ENCODE measurements at regions not wholly inside any gene's neighbourhood (a gene's known extent, or its start where the extent isn't known, plus 50 kb on each side); places are given as distances from the start of the nearest gene placed in this dataset.

- no peak for DNase-seq
Observed at GRCh38 chr11:80415580-80415979, 974.8 kb upstream of the TENM4 start.

DNA sequence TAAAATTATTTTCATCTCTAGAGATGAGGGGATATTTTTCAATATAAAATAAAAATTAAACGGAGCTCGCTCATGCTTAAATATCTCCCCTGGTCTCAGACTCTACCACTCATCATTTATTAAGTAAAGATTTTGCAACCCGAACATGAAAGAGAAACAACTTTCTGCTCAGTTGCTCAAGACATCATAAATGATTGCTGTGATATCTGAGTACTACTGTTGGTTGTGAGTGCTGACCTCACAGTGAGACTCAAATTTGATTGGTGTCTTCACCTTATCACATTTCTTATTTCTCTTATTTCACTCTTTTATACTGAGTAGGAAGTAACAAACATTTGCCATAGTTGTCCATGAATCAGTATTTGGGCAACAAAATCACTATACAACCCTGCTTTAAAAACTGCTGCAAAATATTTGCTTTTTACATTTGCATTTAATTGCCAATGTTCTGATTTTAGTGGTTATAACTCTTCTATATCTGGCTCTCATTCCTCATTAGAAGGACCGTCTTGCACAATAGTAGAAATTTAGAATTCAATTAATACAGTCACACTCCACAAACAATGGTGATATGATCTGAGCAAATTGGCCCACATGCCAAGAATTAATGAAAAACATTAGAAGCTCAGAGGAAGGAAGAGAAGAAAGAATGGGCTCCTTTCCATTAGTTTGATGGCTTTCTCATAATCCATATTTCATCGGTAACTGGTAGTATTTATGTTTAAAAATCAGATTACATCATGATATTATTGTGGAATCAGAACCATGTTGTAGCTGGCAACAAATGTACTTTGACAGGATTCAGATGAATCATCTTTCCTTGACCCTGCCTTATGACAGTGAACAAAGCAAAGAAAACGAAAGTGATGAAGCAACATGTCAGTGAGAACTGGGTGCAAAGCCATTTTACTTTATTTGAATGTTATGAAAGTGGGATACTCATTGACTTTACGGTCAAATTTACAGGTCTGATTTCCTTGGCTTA, 973.6 kb upstream of the TENM4 start:
- no peak for DNase-seq

DNA sequence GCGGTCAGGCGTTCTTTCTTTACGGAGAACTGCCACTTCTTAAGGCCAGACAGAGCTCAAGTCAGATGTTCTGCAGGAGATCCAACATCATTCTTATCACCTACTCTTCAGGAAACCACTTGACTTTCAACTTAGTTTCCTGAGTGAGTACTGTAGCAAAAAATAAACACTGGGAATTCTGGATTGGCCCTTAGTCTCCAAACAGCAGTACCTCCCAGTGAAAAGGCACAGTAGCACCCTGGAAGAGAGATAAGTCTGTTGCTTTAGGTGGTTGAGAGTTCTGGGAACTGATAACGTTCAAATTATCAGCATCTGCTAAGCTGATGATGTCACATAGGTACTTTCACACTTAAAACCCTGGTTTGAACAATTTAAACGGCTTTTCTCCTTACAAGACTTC, 971.8 kb upstream of the TENM4 start:
- DNase-seq = no peak

DNA sequence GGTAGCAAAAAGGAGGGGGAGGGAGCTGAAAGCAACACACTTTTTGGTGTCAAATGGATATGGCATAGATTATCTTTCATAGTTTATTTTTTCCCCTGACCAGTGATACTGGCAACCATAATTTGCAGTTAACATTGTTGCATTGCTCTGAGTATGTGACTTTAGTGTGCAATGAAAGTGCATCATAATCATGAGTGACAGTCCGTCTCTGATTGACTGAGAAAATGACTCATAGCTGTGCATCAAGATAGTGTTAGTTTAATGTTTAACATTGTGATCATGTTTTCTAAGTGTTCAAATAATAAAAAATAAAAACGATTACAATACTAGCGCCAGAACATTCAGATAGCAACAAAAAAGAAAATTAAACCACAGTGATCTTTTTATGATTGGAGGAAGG, 952.4 kb upstream of the TENM4 start:
- DNase-seq = no peak

DNA sequence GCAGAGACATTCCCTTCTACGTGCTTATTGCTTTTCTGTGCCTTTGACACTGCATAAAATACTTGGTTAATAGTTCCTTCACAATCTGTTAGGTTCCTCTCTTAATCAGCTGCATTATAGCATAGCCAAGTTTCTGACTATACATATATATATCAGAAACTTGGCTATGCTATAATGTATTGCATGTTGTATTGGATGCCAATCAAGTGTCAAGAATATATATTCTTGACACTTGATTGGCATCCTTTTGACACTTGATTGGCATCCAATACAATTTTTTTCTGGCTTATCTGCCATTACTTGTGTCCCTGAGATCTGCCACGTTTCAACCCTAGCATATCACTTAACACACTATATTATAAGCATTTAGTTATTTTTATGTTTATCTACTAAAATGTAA, 949.7 kb upstream of the TENM4 start:
- DNase-seq = no peak

DNA sequence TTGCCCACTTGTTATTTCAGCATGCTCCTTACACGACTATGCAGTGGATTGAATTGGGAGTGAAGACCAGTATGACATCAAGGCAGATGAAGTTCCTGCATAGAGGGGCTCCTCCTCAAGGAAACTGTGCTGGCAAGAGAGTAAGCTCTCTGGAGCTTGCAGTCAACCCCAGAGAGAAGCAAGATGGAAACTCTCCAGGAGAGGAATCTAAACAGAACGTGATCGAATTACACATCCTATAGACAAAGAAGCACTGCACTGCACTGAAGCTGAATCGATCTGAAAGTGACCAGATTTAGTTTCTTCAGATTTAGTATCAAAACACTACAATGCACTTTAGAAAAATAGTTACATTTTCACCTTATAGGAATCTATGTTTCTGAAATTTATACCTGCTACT, 947.7 kb upstream of the TENM4 start:
- no peak for DNase-seq

GRCh38 chr11:80388130-80388529, 947.3 kb upstream of the TENM4 start:
- DNase-seq = no peak

DNA sequence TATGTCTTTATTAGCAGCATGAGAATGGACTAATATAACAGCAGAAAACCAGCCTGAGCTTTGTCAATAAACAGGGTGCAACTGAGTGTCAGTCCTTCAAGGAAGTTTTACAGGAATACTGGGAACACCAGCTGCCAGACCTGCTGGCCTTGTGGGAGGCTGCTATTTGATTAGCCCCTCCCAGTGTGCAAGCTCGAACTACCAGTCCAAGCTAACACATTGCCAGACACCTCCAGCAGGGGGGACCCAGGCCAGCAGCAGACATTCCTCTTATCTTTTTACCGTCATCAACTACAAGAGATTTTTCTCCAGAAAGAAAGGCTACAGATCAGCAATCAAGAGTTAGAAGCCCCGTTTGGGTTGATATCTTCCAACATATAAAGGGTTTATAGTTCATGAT, 942.8 kb upstream of the TENM4 start:
- DNase-seq = no peak

DNA sequence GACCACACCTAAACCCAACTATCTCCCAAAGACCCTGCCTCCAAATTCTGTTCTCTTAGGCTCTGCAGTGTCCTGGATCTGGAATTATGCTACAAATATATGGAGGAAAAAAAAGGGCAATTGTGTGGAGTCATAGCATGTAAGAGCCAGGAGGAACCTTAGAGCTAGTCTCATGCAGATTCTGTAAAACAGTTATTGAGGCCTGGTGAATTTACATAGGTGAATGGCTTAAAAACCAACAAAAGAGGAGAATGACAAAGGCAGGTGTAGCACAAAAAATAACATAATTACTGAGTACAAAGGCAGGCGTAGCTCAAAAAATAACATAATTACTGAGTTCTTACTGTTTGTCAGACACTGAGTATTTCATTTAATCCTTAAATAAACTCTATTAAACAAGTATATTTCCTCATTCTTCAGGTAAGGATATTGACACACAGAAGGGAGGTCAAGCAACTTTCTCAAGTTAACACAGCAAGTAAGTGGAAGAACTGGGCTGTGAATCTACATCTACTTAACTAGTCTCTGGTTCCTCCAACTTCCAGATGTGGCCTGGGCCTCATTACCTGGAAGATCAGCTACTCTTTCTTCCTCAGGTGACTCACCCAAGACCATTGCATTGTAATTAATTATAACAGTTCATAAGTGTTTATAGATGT, 938.9 kb upstream of the TENM4 start:
- DNase-seq = no peak

DNA sequence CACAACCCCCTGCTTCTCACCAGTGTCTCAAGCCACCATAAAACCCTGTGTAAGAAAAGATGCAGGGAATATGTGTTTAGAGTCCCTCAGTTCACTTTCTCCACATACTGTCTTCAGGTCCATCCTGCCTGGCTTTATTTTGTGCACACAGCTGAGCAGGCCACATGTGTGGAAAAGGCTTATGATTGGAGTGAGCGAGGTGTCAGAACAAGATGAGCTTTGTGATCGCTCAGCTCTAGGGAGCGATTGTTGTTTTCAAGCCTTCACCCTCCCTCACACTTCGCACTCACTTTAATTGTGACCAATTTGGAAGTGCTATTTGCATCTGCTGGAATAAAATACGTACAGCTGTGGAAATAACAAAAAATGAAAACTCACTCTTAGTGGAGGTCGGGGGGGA, 931.1 kb upstream of the TENM4 start:
- no peak for DNase-seq

DNA sequence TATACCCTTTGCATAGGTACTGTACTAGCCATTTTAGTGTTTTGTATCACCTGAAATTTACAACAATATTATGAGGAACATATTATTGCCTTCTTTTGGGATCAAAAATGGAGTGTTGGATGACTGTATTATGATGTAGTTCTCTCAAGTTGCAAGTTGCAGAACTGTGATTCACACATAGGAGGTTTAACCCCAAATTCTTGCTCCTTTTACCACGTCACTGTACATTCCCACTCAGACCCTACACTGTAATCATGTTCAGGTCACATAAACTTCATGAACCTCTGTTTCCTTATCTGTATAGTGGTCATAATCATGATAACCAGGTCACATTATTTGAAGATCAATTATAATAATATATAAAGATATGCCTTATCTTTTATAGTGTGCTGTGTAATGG, 925.1 kb upstream of the TENM4 start:
- DNase-seq = no peak

- DNase-seq = no peak
Observed at GRCh38 chr11:80365076-80365725, 924.4 kb upstream of the TENM4 start.

DNA sequence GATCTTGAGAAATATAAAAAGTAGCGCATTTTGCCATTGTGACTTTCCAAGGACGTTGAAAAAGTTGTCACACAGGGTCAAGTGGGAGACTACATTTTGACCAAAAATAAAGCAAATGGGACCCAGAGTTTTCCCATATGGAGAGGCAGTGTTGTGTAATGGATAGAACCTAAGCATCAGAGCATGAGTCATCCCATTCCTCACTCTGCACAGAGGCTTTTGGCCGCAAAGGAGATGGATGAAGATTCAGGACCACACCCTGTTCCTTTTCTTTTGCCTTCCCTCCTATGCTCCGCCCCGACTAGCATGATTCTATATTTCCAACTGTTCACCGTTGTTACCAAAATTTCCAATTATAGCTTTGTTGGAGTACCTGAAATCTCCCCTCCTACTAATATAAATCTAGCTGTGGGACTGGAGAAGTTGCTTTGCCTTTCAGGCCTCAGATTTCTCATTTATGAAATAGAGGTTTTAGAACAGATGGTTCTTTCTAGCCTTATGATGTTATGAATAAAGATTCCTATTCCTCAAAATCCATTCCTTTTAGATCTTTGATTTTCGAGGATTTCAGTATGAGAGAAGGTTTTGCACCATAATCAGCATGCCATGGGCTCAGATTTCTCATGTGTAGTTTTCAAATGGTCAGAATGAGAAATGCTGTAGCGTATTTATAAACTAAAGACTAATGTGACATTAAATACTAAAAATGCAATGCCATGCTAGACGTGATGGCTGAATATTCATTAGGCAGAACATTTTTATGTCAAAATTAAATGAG, 921.9 kb upstream of the TENM4 start:
- DNase-seq = no peak

- no peak for DNase-seq
Observed at GRCh38 chr11:80355251-80355650, 914.4 kb upstream of the TENM4 start.

GRCh38 chr11:80350541-80350940, 909.7 kb upstream of the TENM4 start:
- no peak for DNase-seq

- no peak for DNase-seq
Observed at GRCh38 chr11:80349997-80350396, 909.2 kb upstream of the TENM4 start.

- DNase-seq = no peak
Observed at GRCh38 chr11:80346353-80347059, 905.7 kb upstream of the TENM4 start.

GRCh38 chr11:80343436-80343835, 902.6 kb upstream of the TENM4 start:
- DNase-seq = no peak

- DNase-seq = no peak
Observed at GRCh38 chr11:80338231-80338630, 897.4 kb upstream of the TENM4 start.

- DNase-seq = no peak
Observed at GRCh38 chr11:80331694-80332093, 890.9 kb upstream of the TENM4 start.

DNA sequence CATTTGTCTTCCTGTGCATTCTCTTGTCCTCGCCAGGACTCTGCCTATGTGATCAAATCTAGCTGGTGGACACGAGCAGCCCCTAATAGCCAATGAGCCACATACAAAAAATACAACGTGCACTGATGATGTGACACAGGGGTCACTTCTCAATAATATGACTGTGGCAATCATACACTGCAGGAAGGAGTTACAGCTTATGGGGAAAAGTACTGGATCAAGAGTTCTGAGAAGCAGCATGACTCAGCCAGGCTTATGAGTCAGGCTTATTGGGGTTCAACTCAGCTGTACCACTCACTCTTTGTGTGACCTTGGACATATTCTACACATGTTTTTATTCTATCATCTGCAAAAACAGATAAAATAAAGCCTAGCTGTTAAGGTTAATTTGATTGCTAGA, 889.4 kb upstream of the TENM4 start:
- DNase-seq = no peak

DNA sequence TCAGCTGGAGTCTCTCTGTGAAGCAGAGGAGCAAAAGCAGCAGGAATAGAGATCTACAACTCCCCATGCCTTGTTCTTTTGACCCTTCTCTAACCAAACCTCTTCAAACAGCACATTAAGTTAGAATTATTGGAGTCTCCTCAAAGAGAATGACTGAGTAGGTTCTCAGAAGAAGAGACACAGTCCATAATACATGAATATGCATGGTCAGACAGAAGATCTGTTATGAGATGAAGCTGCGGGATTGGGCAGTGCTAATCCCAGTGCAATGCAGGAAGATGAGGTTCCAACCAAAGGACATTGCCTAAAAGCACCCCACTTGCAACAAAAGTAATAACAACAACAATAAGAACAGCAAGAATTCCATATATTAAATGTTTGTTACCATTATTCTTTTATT, 887.9 kb upstream of the TENM4 start:
- DNase-seq = no peak

All from left kidney (tissue), 1 donor.